ENCODE measurements at regions not wholly inside any gene's neighbourhood (a gene's known extent, or its start where the extent isn't known, plus 50 kb on each side); places are given as distances from the start of the nearest gene placed in this dataset.

GRCh38 chr15:37360724-37361123 is 260.4 kb upstream of the MEIS2 start:
- Histone ChIP-seq H3K4me3 (ENCODE audit: low read depth, low read length) (no peak overlapping the region), H3K27me3 (ENCODE audit: control insufficient read depth, insufficient read depth, low read length) (no peaks in the 10 kb centered on the region), H3K36me3 (ENCODE audit: control insufficient read depth, insufficient read depth, low read length) (no peaks in the 10 kb centered on the region)
- DNase-seq (ENCODE audit: low read depth), result no peak
- TF ChIP-seq CTCF (IDR thresholded peaks at IDR 0.05; ENCODE audit: insufficient read depth, low read length, severe bottlenecking), result no peak
- FAIRE-seq, result no peak

GRCh38 chr15:37361621-37362020 is 261.3 kb upstream of the MEIS2 start:
- DNase-seq (ENCODE audit: low read depth) (no peak), FAIRE-seq (no peak)
- no peaks in the 10 kb centered on the region for H3K27me3 ChIP-seq (ENCODE audit: control insufficient read depth, insufficient read depth, low read length)
- H3K4me3 ChIP-seq (ENCODE audit: low read depth, low read length), result no peak overlapping the region
- no peak for TF ChIP-seq CTCF (IDR thresholded peaks at IDR 0.05; ENCODE audit: insufficient read depth, low read length, severe bottlenecking)
- no peaks in the 10 kb centered on the region for H3K36me3 ChIP-seq (ENCODE audit: control insufficient read depth, insufficient read depth, low read length)

GRCh38 chr15:37362414-37362813 is 262.1 kb upstream of the MEIS2 start:
- Histone ChIP-seq H3K4me3 (ENCODE audit: low read depth, low read length) (no peak overlapping the region), H3K27me3 (ENCODE audit: control insufficient read depth, insufficient read depth, low read length) (no peaks in the 10 kb centered on the region), H3K36me3 (ENCODE audit: control insufficient read depth, insufficient read depth, low read length) (no peaks in the 10 kb centered on the region)
- FAIRE-seq, result no peak
- no peak for DNase-seq (ENCODE audit: low read depth)
- no peak for TF ChIP-seq CTCF (IDR thresholded peaks at IDR 0.05; ENCODE audit: insufficient read depth, low read length, severe bottlenecking)

- H3K4me3 ChIP-seq (ENCODE audit: low read depth, low read length), result no peak overlapping the region
- H3K36me3 ChIP-seq (ENCODE audit: control insufficient read depth, insufficient read depth, low read length), result no peaks in the 10 kb centered on the region
- FAIRE-seq (no peak), DNase-seq (ENCODE audit: low read depth) (no peak)
- no peak for TF ChIP-seq CTCF (IDR thresholded peaks at IDR 0.05; ENCODE audit: insufficient read depth, low read length, severe bottlenecking)
- no peaks in the 10 kb centered on the region for H3K27me3 ChIP-seq (ENCODE audit: control insufficient read depth, insufficient read depth, low read length)
Observed at GRCh38 chr15:37368961-37369360, 268.6 kb upstream of the MEIS2 start.

- FAIRE-seq (no peak), DNase-seq (ENCODE audit: low read depth) (no peak)
- no peaks in the 10 kb centered on the region for H3K27me3 ChIP-seq (ENCODE audit: control insufficient read depth, insufficient read depth, low read length)
- no peaks in the 10 kb centered on the region for H3K36me3 ChIP-seq (ENCODE audit: control insufficient read depth, insufficient read depth, low read length)
- no peak overlapping the region for H3K4me3 ChIP-seq (ENCODE audit: low read depth, low read length)
- no peak for TF ChIP-seq CTCF (IDR thresholded peaks at IDR 0.05; ENCODE audit: insufficient read depth, low read length, severe bottlenecking)
Observed at GRCh38 chr15:37370941-37371340, 270.6 kb upstream of the MEIS2 start.

- Histone ChIP-seq H3K4me3 (ENCODE audit: low read depth, low read length) (no peak overlapping the region), H3K36me3 (ENCODE audit: control insufficient read depth, insufficient read depth, low read length) (no peaks in the 10 kb centered on the region), H3K27me3 (ENCODE audit: control insufficient read depth, insufficient read depth, low read length) (no peaks in the 10 kb centered on the region)
- no peak for FAIRE-seq
- no peak for DNase-seq (ENCODE audit: low read depth)
- no peak for TF ChIP-seq CTCF (IDR thresholded peaks at IDR 0.05; ENCODE audit: insufficient read depth, low read length, severe bottlenecking)
Observed at GRCh38 chr15:37372064-37372463, 271.7 kb upstream of the MEIS2 start.
